GM21619 (cell line): ENCODE measurements at regions not wholly inside any gene's neighbourhood (a gene's known extent, or its start where the extent isn't known, plus 50 kb on each side); places are given as distances from the start of the nearest gene placed in this dataset.

Experiments used
- ATAC-seq: cut with Tn5 transposase; IDR thresholded peaks from one replicate; pipeline ENCODE4 v1.9.1; 2021; ENCODE audit not compliant: unreplicated experiment

DNA sequence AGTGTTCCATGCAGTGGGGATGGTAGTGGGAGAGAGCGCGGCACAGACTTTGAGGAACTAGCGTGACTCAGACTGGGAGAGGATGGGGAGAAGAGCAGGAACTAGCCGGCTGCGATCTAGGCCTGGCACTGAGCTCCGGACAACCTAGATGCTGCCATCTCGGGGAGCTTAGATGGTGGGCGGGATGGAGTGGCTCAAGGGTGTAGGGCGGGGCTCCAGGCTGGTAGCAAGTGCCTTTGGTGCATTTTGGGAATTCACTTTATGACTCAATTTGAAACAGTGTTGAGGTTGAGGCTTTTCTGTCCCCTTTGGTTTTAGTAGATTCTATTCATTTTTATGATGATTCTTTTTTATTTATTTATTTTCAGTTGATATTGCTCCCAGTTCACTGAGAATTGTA is 185.3 kb upstream of the GPR26 start:
- no peak for ATAC-seq

DNA sequence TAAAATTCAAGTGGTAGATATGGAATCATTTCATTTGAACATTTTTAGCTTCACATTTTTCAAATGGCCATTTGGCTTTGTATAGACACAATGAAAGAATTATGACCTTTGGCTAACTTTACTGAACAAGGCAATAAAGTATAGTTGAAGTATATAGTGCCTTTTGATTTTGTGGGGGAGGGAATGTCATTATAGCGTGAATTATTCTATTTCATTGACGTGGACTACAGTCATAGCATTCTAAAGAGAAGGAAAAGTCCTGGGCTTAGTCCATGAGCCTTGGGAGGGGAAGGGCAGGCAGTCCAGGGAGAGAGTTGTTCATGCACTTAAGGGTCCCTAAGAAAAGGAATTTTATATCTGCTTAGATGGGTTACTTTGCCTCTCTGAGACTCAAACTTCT is 181.4 kb upstream of the GPR26 start:
- ATAC-seq: no peak

GRCh38 chr10:123485341-123485960 is 180.7 kb upstream of the GPR26 start:
- no peak for ATAC-seq

GRCh38 chr10:123488436-123488835 is 177.7 kb upstream of the GPR26 start:
- ATAC-seq: no peak

DNA sequence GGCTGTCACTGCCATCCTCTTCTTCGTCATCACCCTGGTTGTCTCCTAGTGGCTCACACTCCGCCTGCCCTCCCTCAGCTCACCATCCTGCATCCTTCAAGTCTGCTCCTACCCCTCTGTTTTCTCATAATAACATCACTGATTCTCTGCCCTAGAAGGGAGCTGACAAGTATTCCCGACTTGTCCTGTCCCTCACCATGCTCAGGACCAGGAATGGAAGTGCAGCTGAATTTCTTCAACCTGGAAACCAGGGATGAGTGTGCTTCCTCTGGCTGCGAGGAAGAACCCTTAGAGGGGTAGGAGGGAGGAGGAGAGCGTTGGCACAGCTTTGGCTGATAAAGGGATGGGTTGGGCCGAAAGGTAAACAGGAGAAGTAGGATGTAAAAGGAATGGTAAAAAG is 174.8 kb upstream of the GPR26 start:
- no peak for ATAC-seq

GRCh38 chr10:123492016-123492415 is 174.1 kb upstream of the GPR26 start:
- no peak for ATAC-seq

DNA sequence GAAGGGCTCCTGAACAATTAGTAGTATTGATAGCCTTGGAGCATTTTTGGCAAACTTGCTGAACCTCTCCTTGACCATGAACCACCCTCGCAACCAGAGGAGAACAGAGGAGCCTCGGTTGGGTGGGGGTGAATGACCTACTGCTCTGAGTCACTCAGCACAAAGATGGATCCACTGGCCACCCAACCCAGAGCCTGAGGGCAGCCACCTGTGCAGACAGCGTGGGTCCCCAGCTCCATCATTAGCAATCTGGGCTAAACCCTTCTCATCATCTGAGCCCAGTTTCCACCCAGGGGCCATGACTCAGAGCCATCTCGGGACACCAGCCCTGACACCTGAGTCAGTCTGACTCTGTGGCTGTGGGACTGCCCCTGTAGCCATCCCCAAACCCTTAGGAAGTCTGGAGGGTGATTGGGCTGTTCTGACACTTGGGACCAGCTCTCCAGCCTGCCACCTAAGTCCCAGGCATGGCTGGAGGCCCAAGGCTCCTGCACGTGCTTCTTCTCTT is 171.8 kb upstream of the GPR26 start:
- no peak for ATAC-seq

DNA sequence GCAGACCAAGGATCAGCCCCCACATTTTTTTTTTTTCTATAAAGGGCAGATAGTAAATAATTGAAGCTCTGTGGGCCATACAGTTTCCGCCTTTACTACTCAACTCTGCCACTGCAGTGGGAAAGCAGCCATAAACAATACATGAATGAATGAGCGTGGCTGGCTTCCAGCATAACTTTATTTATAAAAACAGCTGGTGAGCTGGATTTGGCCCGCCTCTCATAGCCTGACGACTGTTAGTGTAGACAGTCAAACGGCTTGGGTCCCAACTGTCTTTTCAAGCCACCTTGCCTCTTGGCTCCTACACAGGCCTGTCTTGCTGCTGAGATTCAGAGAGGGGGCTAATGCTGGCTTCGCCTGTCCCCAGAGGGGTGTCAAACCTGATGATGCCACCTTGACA is 169.8 kb upstream of the GPR26 start:
- ATAC-seq: no peak

DNA sequence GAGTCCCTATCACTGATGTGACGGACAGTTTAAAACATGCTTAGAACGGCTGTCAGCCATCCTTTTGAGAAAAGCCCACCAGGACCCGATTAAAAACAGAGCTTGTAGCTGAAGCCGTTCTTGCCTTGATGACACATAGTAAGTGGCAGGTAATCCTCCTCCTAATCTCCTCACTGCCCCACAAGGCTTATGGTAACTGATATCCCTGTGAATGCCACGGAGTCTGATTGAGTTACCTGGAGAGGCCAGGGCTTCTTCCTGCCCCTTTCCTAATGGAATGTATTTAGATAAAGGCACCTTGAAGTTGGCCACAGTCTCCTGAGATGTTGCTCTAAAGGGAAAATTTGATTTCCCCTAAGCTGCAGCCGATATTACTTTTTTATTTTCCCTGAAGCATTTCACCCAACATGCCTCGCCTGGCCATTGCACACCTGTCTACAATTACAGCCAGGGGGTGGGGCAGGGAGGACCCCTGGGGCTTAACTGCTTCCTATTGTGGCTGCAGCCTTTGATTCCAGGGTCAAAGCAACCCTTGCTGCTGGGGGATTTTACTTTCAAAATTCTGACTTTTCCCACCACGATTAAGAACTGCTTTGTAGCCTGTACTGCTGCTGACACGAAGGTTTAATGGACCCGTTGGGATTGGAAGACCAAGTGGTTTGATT is 169.0 kb upstream of the GPR26 start:
- ATAC-seq: no peak

GRCh38 chr10:123500110-123500509 is 166.0 kb upstream of the GPR26 start:
- no peak for ATAC-seq

DNA sequence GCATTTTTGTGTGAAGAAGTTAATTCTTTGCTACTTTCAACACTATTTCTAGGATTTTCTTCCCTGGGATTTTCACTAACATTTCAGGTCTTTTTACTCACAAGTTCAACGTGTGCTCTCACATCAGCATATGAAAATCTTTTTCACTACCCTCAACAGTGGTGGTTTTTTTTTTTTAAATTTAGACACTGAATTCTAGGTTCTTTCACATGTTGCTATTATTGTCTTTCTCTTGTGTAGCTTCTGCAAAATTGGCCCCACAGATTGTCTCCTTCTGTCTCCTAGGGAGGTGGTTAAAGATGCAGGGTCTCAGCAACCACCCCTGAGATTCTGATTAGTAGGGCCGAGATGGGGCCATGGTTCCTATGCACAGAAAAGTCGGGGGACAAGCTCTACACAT is 165.0 kb upstream of the GPR26 start:
- no peak for ATAC-seq

- no peak for ATAC-seq
These were observed 163.2 kb upstream of the GPR26 start for GRCh38 chr10:123502983-123503382.

GRCh38 chr10:123506455-123506854 is 159.7 kb upstream of the GPR26 start:
- no peak for ATAC-seq

- ATAC-seq: no peak
These were observed 158.9 kb upstream of the GPR26 start for GRCh38 chr10:123507298-123507697.

DNA sequence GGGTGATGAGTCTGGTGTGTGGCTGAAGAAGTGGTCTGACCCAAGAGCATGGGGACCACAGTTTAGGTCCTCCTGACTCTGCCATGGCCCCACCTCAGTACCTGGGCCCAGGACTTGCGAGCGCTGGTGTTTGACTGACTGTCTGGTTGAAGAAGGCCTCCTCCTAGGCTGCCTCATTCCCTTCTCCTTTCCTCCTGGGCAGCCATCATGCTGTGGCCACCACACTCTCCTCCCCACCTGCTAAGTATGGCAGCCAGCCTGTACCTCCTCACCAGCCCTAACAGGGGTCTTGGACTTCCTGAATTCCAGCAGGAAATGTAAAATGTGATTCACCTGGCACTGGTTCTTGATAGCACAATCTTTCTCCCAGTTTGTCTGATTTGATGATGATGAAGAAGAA is 156.8 kb upstream of the GPR26 start:
- ATAC-seq: no peak

DNA sequence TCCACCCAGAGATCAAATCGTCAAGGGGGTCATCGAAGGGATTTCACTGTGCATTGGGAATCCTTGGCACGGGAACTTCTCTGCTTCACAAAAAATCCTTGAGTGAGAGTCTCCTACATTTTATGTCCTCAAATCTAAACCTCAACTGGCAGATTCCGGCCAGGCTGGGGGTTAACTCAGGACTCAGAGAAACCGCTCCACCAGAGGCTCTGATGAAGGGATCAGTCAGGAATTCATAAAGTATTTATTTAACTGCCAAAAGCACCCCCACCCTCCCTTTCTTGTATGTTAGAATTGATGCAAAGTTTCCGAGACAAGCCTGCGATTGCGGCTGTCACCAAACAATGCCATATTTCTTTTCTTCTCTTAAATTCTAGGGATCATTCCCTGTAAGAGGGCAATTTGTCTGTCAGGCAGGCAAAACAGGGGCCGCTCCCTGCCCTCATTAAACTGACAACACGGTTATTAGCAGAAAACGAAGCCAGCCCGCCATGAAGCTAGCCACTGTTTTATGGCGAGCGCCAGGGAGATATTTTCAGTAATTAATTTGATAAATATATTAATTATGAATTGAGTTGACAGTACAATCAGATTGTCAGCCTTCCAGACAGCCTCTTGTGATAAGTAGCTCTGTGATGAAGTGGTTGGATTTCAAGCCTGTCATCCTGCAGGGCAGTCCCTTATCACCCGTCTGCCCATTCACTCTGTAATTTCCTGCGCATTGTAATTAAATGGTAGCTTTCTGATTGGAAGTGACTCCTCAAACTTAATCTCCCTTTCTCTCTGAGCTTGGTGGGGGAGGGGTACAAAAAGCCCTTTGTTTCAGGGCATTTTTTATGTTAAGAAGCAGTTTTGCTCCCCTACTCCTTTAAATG is 153.0 kb upstream of the GPR26 start:
- no peak for ATAC-seq

DNA sequence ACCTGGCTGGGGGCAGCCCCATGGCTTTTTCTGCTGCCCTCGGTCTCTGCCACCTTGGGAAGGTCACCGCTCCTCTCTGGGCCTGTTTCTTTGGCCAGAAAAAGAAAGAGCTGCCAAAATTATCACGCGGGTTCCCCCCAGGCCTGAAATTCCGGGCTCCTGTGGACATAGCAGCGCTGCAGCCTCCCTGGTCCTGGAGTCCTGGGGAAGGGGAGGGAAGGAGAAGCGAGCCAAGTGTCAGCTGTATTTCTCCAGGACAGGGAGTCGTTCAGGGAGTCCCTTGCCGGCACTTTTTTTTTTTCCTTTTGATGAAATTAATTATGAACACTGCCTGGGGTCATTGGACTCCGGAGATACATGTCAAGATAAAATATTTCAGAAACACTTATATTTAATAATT is 152.3 kb upstream of the GPR26 start:
- no peak for ATAC-seq

DNA sequence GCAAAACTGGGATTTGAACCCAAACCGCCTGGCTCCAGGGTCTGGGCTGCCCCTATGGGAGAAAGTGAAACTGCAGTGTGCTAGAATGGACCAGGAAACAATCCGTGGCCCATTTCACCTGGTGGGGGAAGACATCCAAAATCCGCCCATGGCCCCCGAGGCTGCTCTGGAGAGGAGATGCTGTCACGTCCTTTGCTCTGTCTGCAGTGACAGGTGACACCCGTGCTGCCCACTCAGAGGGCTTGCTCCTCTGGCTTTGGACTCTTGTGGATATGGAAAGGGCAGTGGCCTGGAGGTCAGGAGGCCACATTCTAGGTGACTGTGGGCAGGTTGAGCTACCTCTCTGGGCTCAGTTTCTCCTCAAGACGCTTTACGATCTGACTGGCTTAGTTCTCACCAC is 151.2 kb upstream of the GPR26 start:
- ATAC-seq: no peak

GRCh38 chr10:123515661-123516060 is 150.5 kb upstream of the GPR26 start:
- ATAC-seq: no peak

DNA sequence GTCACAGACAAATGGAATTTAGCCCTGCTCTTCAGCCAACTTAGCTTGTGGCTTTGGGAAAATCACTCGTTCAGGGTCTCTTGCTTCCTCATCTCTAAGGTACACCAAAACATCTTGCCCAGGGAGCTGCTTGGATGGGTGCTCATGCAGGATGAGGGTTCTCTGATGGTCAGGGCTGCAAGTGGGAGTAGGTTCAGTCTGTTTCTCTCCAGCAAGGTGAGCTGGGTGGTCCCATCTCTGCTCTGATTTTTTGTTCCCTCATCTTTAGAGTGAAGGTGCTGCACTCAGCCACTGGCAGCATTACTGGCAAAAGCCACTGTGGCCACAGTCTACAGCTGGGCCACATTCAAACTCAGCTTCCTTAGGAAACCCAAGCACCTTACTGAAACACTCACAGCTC is 149.9 kb upstream of the GPR26 start:
- no peak for ATAC-seq

GRCh38 chr10:123517426-123517825 is 148.7 kb upstream of the GPR26 start:
- no peak for ATAC-seq

- ATAC-seq: no peak
These were observed 148.3 kb upstream of the GPR26 start for GRCh38 chr10:123517901-123518300.
